Stimulated activated CD4-positive, alpha-beta T cell treated with anti-CD3 and anti-CD28 coated beads, Interleukin-1b, Interleukin-23, amount 100 ng/mL, for 48 hours (primary cell): ENCODE measurements at regions not wholly inside any gene's neighbourhood (a gene's known extent, or its start where the extent isn't known, plus 50 kb on each side); places are given as distances from the start of the nearest gene placed in this dataset.
"Not testable (repeated sequence)": the region's sequence is repeated elsewhere in the genome, so short reads cannot be mapped to it uniquely, and the experiment has no call there.

Experiments
- DNase-seq: peaks from one replicate; pipeline ENCODE4 v3.0.0-alpha.2; 2020

GRCh38 chr4:38314663-38315062 is 349.3 kb upstream of the KLF3 start:
- DNase-seq: no peak

GRCh38 chr4:38315286-38315685 is 348.7 kb upstream of the KLF3 start:
- DNase-seq: no peak

- DNase-seq: no peak
These were observed 348.0 kb upstream of the KLF3 start for GRCh38 chr4:38316045-38316444.

- DNase-seq: no peak
These were observed 346.8 kb upstream of the KLF3 start for GRCh38 chr4:38317041-38317674.

GRCh38 chr4:38318737-38319455 is 345.1 kb upstream of the KLF3 start:
- DNase-seq: peak; percentile 71

- peak; percentile 92 for DNase-seq
These were observed 344.3 kb upstream of the KLF3 start for GRCh38 chr4:38319456-38320342.

- no peak for DNase-seq
These were observed 343.7 kb upstream of the KLF3 start for GRCh38 chr4:38320343-38320695.

GRCh38 chr4:38320833-38321232 is 343.2 kb upstream of the KLF3 start:
- DNase-seq: no peak

GRCh38 chr4:38322714-38323113 is 341.3 kb upstream of the KLF3 start:
- no peak for DNase-seq

GRCh38 chr4:38323141-38323641 is 340.8 kb upstream of the KLF3 start:
- DNase-seq: no peak

- no peak for DNase-seq
These were observed 339.0 kb upstream of the KLF3 start for GRCh38 chr4:38324861-38325628.

GRCh38 chr4:38325629-38325913 is 338.4 kb upstream of the KLF3 start:
- DNase-seq: no peak

- DNase-seq: no peak
These were observed 337.5 kb upstream of the KLF3 start for GRCh38 chr4:38326499-38326898.

- DNase-seq: no peak
These were observed 336.8 kb upstream of the KLF3 start for GRCh38 chr4:38327174-38327573.

- no peak for DNase-seq
These were observed 334.8 kb upstream of the KLF3 start for GRCh38 chr4:38328989-38329729.

GRCh38 chr4:38330321-38330720 is 333.7 kb upstream of the KLF3 start:
- no peak for DNase-seq

GRCh38 chr4:38330936-38331335 is 333.1 kb upstream of the KLF3 start:
- no peak for DNase-seq

- DNase-seq: no peak
These were observed 331.3 kb upstream of the KLF3 start for GRCh38 chr4:38332699-38333098.

- no peak for DNase-seq
These were observed 330.8 kb upstream of the KLF3 start for GRCh38 chr4:38333219-38333618.

- DNase-seq: no peak
These were observed 329.2 kb upstream of the KLF3 start for GRCh38 chr4:38334791-38335190.

GRCh38 chr4:38338939-38339338 is 325.1 kb upstream of the KLF3 start:
- not testable (repeated sequence) for DNase-seq

GRCh38 chr4:38343608-38344007 is 320.4 kb upstream of the KLF3 start:
- no peak for DNase-seq
